ENCODE measurements at regions not wholly inside any gene's neighbourhood (a gene's known extent, or its start where the extent isn't known, plus 50 kb on each side); places are given as distances from the start of the nearest gene placed in this dataset.

DNA sequence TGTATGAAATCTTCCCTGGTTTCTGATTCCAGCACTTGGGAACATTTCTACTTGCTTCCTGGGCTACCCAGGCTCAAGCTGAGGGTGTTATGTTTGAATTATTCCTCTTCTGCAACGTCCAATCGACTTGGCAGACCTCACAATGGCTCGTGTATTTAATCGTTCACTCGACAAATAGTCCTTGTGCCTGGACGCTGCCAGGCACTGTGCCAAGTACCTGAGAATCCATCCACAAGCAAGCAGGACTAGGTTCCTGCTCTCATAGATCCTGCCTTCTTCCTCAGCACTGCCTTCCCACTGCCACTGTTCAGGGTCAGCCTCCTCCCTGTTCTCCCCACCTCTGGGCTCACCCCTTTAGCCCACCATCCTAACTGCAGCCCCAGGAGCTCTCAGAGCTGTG, 113.3 kb downstream of the EFNB1 start:
- H3K4me3 ChIP-seq (replicated peaks; ENCODE audit: insufficient read depth, low read length) = no peak overlapping the region
- H3K27me3 ChIP-seq (ENCODE audit: insufficient read depth, poor library complexity, severe bottlenecking) = no peaks in the 10 kb centered on the region
- H3K27ac ChIP-seq (replicated peaks) = no peak overlapping the region
- TF ChIP-seq, protein P1, sequence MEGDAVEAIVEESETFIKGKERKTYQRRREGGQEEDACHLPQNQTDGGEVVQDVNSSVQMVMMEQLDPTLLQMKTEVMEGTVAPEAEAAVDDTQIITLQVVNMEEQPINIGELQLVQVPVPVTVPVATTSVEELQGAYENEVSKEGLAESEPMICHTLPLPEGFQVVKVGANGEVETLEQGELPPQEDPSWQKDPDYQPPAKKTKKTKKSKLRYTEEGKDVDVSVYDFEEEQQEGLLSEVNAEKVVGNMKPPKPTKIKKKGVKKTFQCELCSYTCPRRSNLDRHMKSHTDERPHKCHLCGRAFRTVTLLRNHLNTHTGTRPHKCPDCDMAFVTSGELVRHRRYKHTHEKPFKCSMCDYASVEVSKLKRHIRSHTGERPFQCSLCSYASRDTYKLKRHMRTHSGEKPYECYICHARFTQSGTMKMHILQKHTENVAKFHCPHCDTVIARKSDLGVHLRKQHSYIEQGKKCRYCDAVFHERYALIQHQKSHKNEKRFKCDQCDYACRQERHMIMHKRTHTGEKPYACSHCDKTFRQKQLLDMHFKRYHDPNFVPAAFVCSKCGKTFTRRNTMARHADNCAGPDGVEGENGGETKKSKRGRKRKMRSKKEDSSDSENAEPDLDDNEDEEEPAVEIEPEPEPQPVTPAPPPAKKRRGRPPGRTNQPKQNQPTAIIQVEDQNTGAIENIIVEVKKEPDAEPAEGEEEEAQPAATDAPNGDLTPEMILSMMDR (IDR thresholded peaks at IDR 0.05; ENCODE audit: insufficient read depth, low read length) = no peak
- TF ChIP-seq SPI1 (IDR thresholded peaks at IDR 0.05; ENCODE audit: borderline replicate concordance, low read depth) = no peak
- TF ChIP-seq, protein P2, sequence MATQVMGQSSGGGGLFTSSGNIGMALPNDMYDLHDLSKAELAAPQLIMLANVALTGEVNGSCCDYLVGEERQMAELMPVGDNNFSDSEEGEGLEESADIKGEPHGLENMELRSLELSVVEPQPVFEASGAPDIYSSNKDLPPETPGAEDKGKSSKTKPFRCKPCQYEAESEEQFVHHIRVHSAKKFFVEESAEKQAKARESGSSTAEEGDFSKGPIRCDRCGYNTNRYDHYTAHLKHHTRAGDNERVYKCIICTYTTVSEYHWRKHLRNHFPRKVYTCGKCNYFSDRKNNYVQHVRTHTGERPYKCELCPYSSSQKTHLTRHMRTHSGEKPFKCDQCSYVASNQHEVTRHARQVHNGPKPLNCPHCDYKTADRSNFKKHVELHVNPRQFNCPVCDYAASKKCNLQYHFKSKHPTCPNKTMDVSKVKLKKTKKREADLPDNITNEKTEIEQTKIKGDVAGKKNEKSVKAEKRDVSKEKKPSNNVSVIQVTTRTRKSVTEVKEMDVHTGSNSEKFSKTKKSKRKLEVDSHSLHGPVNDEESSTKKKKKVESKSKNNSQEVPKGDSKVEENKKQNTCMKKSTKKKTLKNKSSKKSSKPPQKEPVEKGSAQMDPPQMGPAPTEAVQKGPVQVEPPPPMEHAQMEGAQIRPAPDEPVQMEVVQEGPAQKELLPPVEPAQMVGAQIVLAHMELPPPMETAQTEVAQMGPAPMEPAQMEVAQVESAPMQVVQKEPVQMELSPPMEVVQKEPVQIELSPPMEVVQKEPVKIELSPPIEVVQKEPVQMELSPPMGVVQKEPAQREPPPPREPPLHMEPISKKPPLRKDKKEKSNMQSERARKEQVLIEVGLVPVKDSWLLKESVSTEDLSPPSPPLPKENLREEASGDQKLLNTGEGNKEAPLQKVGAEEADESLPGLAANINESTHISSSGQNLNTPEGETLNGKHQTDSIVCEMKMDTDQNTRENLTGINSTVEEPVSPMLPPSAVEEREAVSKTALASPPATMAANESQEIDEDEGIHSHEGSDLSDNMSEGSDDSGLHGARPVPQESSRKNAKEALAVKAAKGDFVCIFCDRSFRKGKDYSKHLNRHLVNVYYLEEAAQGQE (IDR thresholded peaks at IDR 0.05; ENCODE audit: insufficient replicate concordance, low read depth) = no peak
- DNase-seq (ENCODE audit: low read depth in 1 of 2, low spot score in 1 of 2) = no peak

DNA sequence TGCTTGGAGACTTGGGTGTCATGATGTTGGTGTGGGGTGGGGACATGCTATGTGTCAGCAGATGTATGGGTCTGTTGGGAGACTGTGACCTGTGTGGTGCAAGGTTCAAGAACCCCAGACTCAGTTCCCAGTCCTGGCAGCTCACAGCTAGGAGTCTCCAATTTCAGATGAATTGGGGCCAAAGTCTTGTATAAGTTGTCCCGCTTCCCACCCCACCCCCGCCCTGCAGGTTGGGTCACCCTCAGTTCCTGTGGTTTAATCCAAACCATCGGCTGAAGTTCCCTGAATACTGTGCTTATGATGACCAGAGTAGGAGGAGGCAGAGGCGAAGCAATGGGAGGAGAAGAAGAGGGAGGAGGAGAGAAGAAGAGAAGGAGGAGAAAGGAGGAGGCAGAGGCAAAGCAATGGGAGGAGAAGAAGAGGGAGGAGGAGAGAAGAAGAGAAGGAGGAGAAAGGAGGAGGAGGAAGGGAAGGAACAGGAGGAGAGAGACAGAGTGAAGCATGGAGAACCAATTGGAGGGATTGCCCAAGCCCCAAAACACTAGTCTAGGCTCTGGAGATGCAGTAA, 112.6 kb downstream of the EFNB1 start:
- H3K27me3 ChIP-seq (ENCODE audit: insufficient read depth, poor library complexity, severe bottlenecking) = no peaks in the 10 kb centered on the region

DNA sequence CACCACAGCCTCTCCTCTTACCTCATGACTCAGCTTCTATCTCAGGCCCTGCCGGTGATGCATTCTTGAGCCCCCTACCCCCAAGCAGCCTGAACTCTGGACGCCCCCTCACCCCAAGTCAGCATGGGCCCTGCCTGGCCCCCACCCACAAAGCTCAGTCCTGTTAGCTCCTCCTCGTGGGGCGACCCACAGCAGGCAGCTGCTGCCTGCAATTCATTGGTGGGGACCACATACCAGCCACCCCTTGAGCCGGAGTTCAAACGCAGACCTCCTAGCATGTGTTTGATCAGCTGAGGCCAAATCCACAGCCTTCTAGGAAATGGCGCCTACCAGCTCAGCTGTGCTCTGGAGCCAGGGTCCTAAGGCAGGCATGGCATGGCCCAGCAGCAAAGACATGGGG, 111.8 kb downstream of the EFNB1 start:
- no peak for DNase-seq (ENCODE audit: low read depth in 1 of 2, low spot score in 1 of 2)
- H3K4me3 ChIP-seq (replicated peaks; ENCODE audit: insufficient read depth, low read length) = no peak overlapping the region
- H3K27me3 ChIP-seq (ENCODE audit: insufficient read depth, poor library complexity, severe bottlenecking) = no peaks in the 10 kb centered on the region
- no peak for TF ChIP-seq GABPA (IDR thresholded peaks at IDR 0.05; ENCODE audit: low read depth)
- no peak for TF ChIP-seq SPI1 (IDR thresholded peaks at IDR 0.05; ENCODE audit: borderline replicate concordance, low read depth)
- TF ChIP-seq, protein P1 (IDR thresholded peaks at IDR 0.05; ENCODE audit: insufficient read depth, low read length) = no peak
- no peak for TF ChIP-seq POLR2AphosphoS5 (IDR thresholded peaks at IDR 0.05; ENCODE audit: low read depth)
- TF ChIP-seq, protein P2 (IDR thresholded peaks at IDR 0.05; ENCODE audit: insufficient replicate concordance, low read depth) = no peak
- H3K27ac ChIP-seq (replicated peaks) = no peak overlapping the region

More for the DNA sequence above, 112.6 kb downstream of the EFNB1 start:
- no peak for TF ChIP-seq GABPA (IDR thresholded peaks at IDR 0.05; ENCODE audit: low read depth)
- TF ChIP-seq SPI1 (IDR thresholded peaks at IDR 0.05; ENCODE audit: borderline replicate concordance, low read depth) = no peak
- TF ChIP-seq, protein P2 (IDR thresholded peaks at IDR 0.05; ENCODE audit: insufficient replicate concordance, low read depth) = no peak
- TF ChIP-seq, protein P1 (IDR thresholded peaks at IDR 0.05; ENCODE audit: insufficient read depth, low read length) = no peak
- no peak for TF ChIP-seq POLR2AphosphoS5 (IDR thresholded peaks at IDR 0.05; ENCODE audit: low read depth)
- no peak for DNase-seq (ENCODE audit: low read depth in 1 of 2, low spot score in 1 of 2)
- no peak overlapping the region for H3K4me3 ChIP-seq (replicated peaks; ENCODE audit: insufficient read depth, low read length)
- H3K27ac ChIP-seq (replicated peaks) = no peak overlapping the region

Data from HL-60 (cell line).